SHP77 treated with DMSO at 0.1 percent for 48 hours (cell line): ENCODE measurements at regions not wholly inside any gene's neighbourhood (a gene's known extent, or its start where the extent isn't known, plus 50 kb on each side); places are given as distances from the start of the nearest gene placed in this dataset.
A peak's percentile ranks its signal among the peaks of the same experiment; 100 is the strongest.

ENCODE experiments used
- DNase-seq: peaks from one replicate; lab custom pipeline; 2025; lab: John Stamatoyannopoulos, UW

GRCh38 chr1:80424249-80424648 lies 1376.5 kb upstream of the ADGRL2 start:
- DNase-seq: no peak

GRCh38 chr1:80418134-80418533 lies 1382.6 kb upstream of the ADGRL2 start:
- no peak for DNase-seq

DNA sequence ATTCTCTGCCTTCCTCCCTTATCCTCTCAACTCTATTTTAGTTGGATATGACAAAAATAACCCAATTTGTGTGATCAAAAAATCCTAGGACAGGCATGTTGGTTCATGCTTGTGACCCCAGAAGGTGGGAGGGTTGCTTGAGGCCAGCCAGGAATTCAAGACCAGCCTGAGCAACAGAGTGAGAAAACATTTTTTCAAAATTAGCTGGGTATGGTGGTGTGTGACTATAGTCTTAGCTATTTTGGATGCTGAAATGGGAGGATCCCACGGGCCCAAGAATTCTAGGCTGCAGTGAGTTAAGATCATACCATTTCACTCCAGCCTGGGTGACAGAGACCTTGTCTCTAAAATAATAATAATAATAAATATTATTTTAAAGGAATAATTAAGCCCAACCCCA lies 1383.1 kb upstream of the ADGRL2 start:
- no peak for DNase-seq

DNA sequence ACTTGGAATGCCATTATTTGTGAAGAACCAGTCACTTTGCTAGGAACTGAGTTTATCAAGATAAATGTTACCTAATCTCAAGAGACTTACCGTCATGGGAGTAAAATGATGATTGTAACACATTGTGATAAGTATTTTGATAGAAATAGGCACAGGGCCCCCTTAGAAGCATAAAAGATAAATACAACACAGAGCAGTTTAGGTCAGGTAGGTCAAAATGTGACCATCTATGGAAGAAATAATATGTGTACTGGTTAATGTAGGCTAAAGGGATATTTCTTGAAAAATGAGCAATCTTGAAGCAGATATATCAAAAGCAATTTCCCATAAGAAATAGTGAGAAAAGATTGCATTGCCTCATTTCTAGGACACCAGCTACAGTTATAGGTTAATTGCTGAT lies 1386.8 kb upstream of the ADGRL2 start:
- DNase-seq: no peak

DNA sequence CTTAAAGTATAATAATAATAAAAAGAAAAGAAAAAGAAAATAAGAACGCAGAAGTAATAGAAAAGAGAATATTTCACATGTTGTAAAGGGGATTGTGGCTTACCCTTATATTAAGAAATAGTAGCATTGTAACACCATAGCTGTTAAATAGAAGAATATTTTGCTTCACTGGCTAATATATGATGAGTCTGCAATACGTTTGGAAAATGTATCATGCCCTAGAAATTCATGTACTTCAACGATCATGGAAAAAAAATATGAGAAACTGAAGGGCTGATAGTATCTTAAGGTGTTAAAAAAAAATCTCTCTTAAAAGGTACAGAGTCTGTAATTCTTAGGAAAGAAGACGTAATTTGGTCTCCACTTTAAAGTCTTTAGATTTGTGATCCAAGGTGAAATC lies 1390.5 kb upstream of the ADGRL2 start:
- no peak for DNase-seq

- no peak for DNase-seq
Observed at GRCh38 chr1:80403471-80403893, 1397.0 kb upstream of the ADGRL4 start.

GRCh38 chr1:80402625-80403024 lies 1396.1 kb upstream of the ADGRL4 start:
- DNase-seq: no peak

- DNase-seq: no peak
Observed at GRCh38 chr1:80401757-80402156, 1395.2 kb upstream of the ADGRL4 start.

GRCh38 chr1:80392529-80392928 lies 1386.0 kb upstream of the ADGRL4 start:
- peak; percentile 6 for DNase-seq

DNA sequence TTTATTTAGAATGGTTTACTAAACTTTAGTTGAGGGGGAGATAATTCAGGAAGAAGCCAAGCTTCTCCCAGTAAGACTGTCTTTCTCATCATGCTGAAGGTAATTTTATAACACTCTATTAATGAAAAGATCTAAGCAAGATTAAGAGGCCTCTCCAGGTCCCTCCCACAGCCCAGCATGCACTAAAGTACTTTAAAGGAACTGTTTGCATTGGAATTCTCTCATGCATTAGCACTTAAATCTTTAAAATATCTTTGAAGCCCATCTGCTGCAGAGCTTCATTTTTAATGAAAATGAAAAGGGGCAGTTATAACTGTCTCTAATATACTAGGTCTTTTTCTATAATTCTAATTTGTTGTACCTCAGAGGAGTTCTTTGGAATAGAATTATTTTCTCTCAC lies 1379.1 kb upstream of the ADGRL4 start:
- DNase-seq: no peak

GRCh38 chr1:80384959-80385358 lies 1378.4 kb upstream of the ADGRL4 start:
- DNase-seq: no peak

GRCh38 chr1:80384083-80384830 lies 1377.7 kb upstream of the ADGRL4 start:
- no peak for DNase-seq

GRCh38 chr1:80375662-80376061 lies 1369.1 kb upstream of the ADGRL4 start:
- DNase-seq: no peak

GRCh38 chr1:80375109-80375508 lies 1368.6 kb upstream of the ADGRL4 start:
- no peak for DNase-seq

- DNase-seq: no peak
Observed at GRCh38 chr1:80369780-80370179, 1363.2 kb upstream of the ADGRL4 start.

GRCh38 chr1:80367058-80367457 lies 1360.5 kb upstream of the ADGRL4 start:
- DNase-seq: no peak

DNA sequence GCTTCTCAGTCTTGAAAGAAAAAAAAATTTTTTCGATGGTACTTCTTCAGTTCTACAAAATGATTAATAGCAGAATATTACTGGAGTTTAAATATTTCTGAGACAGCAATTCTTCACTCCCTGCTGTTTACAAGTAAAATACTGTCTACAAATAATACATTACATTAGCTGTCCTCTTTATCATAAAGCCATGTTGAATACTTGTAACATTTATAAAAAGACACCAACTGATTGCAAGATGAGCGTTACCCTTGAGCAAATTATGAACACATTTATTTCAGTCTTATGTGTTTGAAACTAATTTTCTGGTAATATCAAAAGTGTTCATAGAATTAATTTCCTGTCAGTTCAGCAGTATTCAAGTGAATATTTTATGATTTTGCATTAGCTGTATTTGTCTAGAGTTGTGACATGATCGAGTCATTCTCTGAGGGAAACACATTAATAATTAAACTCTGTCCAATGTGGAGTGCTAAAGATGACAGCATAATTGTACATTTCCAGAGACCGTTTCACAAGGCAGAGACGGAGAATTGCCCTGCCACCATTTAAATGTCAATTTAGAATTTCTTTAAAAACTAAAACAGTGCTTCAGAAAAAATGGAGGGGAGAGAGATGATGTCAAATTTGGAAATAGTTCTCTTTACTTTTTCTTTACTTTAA lies 1359.0 kb upstream of the ADGRL4 start:
- DNase-seq: no peak

- DNase-seq: no peak
Observed at GRCh38 chr1:80363689-80364475, 1357.4 kb upstream of the ADGRL4 start.

DNA sequence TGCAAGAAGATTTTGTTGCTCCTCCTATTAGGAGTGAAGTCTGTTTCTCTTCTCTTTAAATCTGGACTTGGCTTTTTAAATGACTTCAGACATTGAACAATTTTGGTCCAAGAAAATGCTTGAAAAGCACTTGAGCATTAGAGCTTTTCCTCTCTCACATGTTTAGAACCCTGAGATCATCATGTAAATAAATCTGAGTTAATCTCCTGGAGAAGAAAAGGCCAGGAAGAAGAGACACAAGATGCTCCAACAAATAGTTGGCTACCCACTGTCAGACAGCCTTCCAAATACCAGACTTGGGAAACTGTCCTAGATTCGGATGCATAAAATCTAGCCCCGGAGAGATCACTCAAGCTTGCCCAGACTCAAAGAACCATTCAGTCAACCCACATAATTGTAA lies 1353.1 kb upstream of the ADGRL4 start:
- no peak for DNase-seq

- no peak for DNase-seq
Observed at GRCh38 chr1:80349218-80349617, 1342.7 kb upstream of the ADGRL4 start.

DNA sequence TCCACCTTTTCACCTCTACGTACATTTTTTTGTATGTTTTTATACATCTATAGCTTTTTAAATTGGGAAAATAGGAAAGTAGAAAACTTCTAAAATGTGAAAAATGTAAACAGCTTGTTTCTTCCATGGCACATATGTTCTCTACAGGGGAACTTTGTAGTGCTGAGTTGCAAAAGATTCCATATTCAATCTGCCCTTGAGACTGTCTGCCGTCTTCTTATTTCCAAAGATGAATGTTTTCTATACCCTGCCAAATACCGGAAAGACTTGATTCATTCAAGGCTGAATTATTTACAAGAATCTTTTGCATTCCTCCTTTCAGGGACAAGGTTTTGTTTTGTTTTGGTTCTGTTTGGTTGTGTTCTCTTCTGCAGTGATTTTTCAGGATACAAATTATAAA lies 1334.5 kb upstream of the ADGRL4 start:
- no peak for DNase-seq

DNA sequence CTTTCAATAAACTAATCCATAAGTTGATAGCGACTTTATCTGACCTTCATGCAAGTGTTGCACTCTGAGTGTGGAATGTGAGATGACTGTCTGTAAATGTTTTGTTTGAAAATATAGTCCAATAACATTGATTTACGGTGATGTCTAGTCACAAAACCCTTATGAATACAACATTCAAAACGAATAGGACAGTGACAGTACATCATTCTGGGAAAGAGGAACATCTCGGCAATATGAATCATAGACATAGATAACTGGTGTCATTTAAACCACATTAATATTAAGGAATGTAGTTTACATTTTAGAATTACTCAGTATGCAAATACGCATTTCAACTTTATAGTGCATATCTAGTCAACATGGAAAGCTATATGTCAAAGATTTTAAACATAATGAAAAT lies 1311.6 kb upstream of the ADGRL4 start:
- DNase-seq: no peak

GRCh38 chr1:80310703-80311245 lies 1304.2 kb upstream of the ADGRL4 start:
- no peak for DNase-seq
